ENCODE measurements at regions not wholly inside any gene's neighbourhood (a gene's known extent, or its start where the extent isn't known, plus 50 kb on each side); places are given as distances from the start of the nearest gene placed in this dataset.

GRCh38 chrX:23223169-23223568 lies 111.5 kb upstream of the PTCHD1 start:
- TF ChIP-seq TAF7 (tag; IDR thresholded peaks at IDR 0.05) = no peak
- no peak for TF ChIP-seq ZNF77 (CRISPR knock-in tag; IDR thresholded peaks at IDR 0.05)
- TF ChIP-seq ZNF780A (CRISPR knock-in tag; IDR thresholded peaks at IDR 0.05) = no peak
- TF ChIP-seq USF1 (CRISPR knock-in tag; IDR thresholded peaks at IDR 0.05) = no peak
- no peak for TF ChIP-seq MCM2 (IDR thresholded peaks at IDR 0.05; ENCODE audit: low read depth)
- TF ChIP-seq MEF2A (IDR thresholded peaks at IDR 0.05; ENCODE audit: control insufficient read depth, low read depth, low read length) = no peak
- no peak for TF ChIP-seq IRF2 (CRISPR knock-in tag; IDR thresholded peaks at IDR 0.05)
- ChIA-PET POLR2A (no interaction called here), CTCF (ENCODE audit: low intra/inter-chr PET ratio) (no interaction called here)
- Histone ChIP-seq H2AFZ (ENCODE audit: low read depth, low read length) (no peak overlapping the region), H4K20me1 (replicated peaks; ENCODE audit: control insufficient read depth, insufficient read depth, low read length) (no peaks in the 10 kb centered on the region), H3K9me1 (ENCODE audit: control insufficient read depth, insufficient read depth, low read length) (no peaks in the 10 kb centered on the region), H3K4me3 (no peak overlapping the region), H3K4me1 (replicated peaks in 1 of 2; ENCODE audit: control insufficient read depth in 2 of 2, insufficient read depth in 2 of 2, low read length in 2 of 2) (no peaks in the 10 kb centered on the region), H3K27me3 (ENCODE audit: control insufficient read depth in 2 of 2, insufficient read depth in 2 of 2, low read length in 2 of 2) (no peaks in the 10 kb centered on the region), H3K79me2 (ENCODE audit: control insufficient read depth, insufficient read depth, low read length) (no peaks in the 10 kb centered on the region), H3K9me3 (replicated peaks; ENCODE audit: control insufficient read depth, insufficient read depth, low read depth, low read length) (no peaks in the 10 kb centered on the region), H3K4me2 (ENCODE audit: insufficient read depth, low read length) (no peak overlapping the region), H3K27ac (ENCODE audit: extremely low read depth, low read depth, low read length) (no peak overlapping the region), H3K9ac (ENCODE audit: insufficient read depth in 1 of 2, low read depth in 2 of 2, low read length in 2 of 2) (no peak overlapping the region), H3K36me3 (ENCODE audit: control insufficient read depth, insufficient read depth, low read length) (no peaks in the 10 kb centered on the region)
- 3% methylated on average over 4 of the region's 5 CpGs for WGBS (ENCODE audit: insufficient coverage, low coverage, missing lambda C conversion rate)
- intact Hi-C loops (cut with micrococcal nuclease) (no loop called here), in situ Hi-C loops (cut with MboI) (no loop called here)
- no TSS peak for BruUV-seq (replicated peaks)
- ATAC-seq (no peak), FAIRE-seq (no peak), DNase-seq (ENCODE audit: extremely low read depth in 1 of 4, low spot score in 3 of 4) (no peak)

GRCh38 chrX:23228454-23228853 lies 106.2 kb upstream of the PTCHD1 start:
- ChIA-PET CTCF (ENCODE audit: low intra/inter-chr PET ratio) (no interaction called here), POLR2A (no interaction called here)
- in situ Hi-C loops (cut with MboI) (no loop called here), intact Hi-C loops (cut with micrococcal nuclease) (no loop called here)
- Histone ChIP-seq H3K9ac (ENCODE audit: insufficient read depth in 1 of 2, low read depth in 2 of 2, low read length in 2 of 2) (no peak overlapping the region), H3K4me1 (replicated peaks in 1 of 2; ENCODE audit: control insufficient read depth in 2 of 2, insufficient read depth in 2 of 2, low read length in 2 of 2) (no peaks in the 10 kb centered on the region), H3K36me3 (ENCODE audit: control insufficient read depth, insufficient read depth, low read length) (no peaks in the 10 kb centered on the region), H4K20me1 (replicated peaks; ENCODE audit: control insufficient read depth, insufficient read depth, low read length) (no peaks in the 10 kb centered on the region), H3K79me2 (ENCODE audit: control insufficient read depth, insufficient read depth, low read length) (no peaks in the 10 kb centered on the region), H3K9me3 (replicated peaks; ENCODE audit: control insufficient read depth, insufficient read depth, low read depth, low read length) (no peaks in the 10 kb centered on the region), H3K27ac (ENCODE audit: extremely low read depth, low read depth, low read length) (no peak overlapping the region), H3K4me2 (ENCODE audit: insufficient read depth, low read length) (no peak overlapping the region), H3K27me3 (ENCODE audit: control insufficient read depth in 2 of 2, insufficient read depth in 2 of 2, low read length in 2 of 2) (no peaks in the 10 kb centered on the region), H3K4me3 (no peak overlapping the region), H3K9me1 (ENCODE audit: control insufficient read depth, insufficient read depth, low read length) (no peaks in the 10 kb centered on the region), H2AFZ (ENCODE audit: low read depth, low read length) (no peak overlapping the region)
- FAIRE-seq (no peak), ATAC-seq (no peak), DNase-seq (ENCODE audit: extremely low read depth in 1 of 4, low spot score in 3 of 4) (no peak)
- BruUV-seq (replicated peaks) = no TSS peak
- WGBS (ENCODE audit: insufficient coverage, low coverage, missing lambda C conversion rate) = 0% methylated on average over 2 of the region's 3 CpGs
- TF ChIP-seq BRF2 (IDR thresholded peaks at IDR 0.05; ENCODE audit: borderline replicate concordance, insufficient read depth, insufficient read length) (no peak), STAT5A (IDR thresholded peaks at IDR 0.05; ENCODE audit: borderline replicate concordance, low read length) (no peak), ATF4 (CRISPR knock-in tag; IDR thresholded peaks at IDR 0.05) (no peak), ZNF639 (CRISPR knock-in tag; conservative IDR thresholded peaks at IDR 0.05 in 1 of 2, IDR thresholded peaks at IDR 0.05 in 1 of 2) (no peak), DMBX1 (CRISPR knock-in tag; IDR thresholded peaks at IDR 0.05; ENCODE audit: borderline replicate concordance) (no peak), TEAD4 (IDR thresholded peaks at IDR 0.05; ENCODE audit: low read length) (no peak), TEAD4 (CRISPR knock-in tag; IDR thresholded peaks at IDR 0.05; ENCODE audit: borderline replicate concordance) (no peak)
